ENCODE measurements at regions not wholly inside any gene's neighbourhood (a gene's known extent, or its start where the extent isn't known, plus 50 kb on each side); places are given as distances from the start of the nearest gene placed in this dataset.

- H3K36me3 ChIP-seq (ENCODE audit: control insufficient read depth in 4 of 4, insufficient read depth in 4 of 4, low read length in 4 of 4), result no peaks in the 10 kb centered on the region
- 78 to 88% methylated on average over 3 of the region's 3 CpGs for WGBS, 2 donors
- no peak overlapping the region for H3K27ac ChIP-seq (ENCODE audit: low read depth in 1 of 2, low read length in 1 of 2)
Measured at GRCh38 chr12:115412831-115413230, 728.9 kb upstream of the TBX3 start.

GRCh38 chr12:115411121-115411520 is 727.1 kb upstream of the TBX3 start:
- peaks cover 0 to 2% (median 0%) of the 10 kb centered on the region in 4 donors for H3K9me3 ChIP-seq (ENCODE audit: control insufficient read depth in 4 of 4, insufficient read depth in 3 of 4, low read length in 3 of 4)
- no peak overlapping the region for H3K27ac ChIP-seq (ENCODE audit: low read depth in 1 of 2, low read length in 1 of 2)
- no peak overlapping the region for H3K4me3 ChIP-seq
- H3K36me3 ChIP-seq (ENCODE audit: control insufficient read depth in 4 of 4, insufficient read depth in 4 of 4, low read length in 4 of 4), result no peaks in the 10 kb centered on the region
- no peak overlapping the region for H3K9ac ChIP-seq (ENCODE audit: insufficient read depth in 1 of 2, low read length in 2 of 2)
- 66 to 72% methylated on average over 7 of the region's 7 CpGs for WGBS, 2 donors
- no peak for ATAC-seq (ENCODE audit: insufficient read depth, low FRiP score)
- TF ChIP-seq CTCF (IDR thresholded peaks at IDR 0.05; ENCODE audit: control extremely low read depth, extremely low read depth), result no peak
- no peaks in the 10 kb centered on the region for H3K4me1 ChIP-seq (ENCODE audit: control insufficient read depth in 5 of 5, insufficient read depth in 5 of 5, low read length in 5 of 5)
- no peaks in the 10 kb centered on the region for H3K27me3 ChIP-seq (ENCODE audit: control insufficient read depth in 3 of 3, insufficient read depth in 3 of 3, low read length in 2 of 3)
- no peak for DNase-seq

More at GRCh38 chr12:115412831-115413230, 728.9 kb upstream of the TBX3 start:
- Histone ChIP-seq H3K27me3 (ENCODE audit: control insufficient read depth in 3 of 3, insufficient read depth in 3 of 3, low read length in 2 of 3) (no peaks in the 10 kb centered on the region), H3K4me1 (ENCODE audit: control insufficient read depth in 5 of 5, insufficient read depth in 5 of 5, low read length in 5 of 5) (no peaks in the 10 kb centered on the region), H3K9me3 (ENCODE audit: control insufficient read depth in 4 of 4, insufficient read depth in 3 of 4, low read length in 3 of 4) (peaks cover 0 to 5% (median 2%) of the 10 kb centered on the region in 4 donors), H3K4me3 (no peak overlapping the region), H3K9ac (ENCODE audit: insufficient read depth in 1 of 2, low read length in 2 of 2) (no peak overlapping the region)
- no peak for TF ChIP-seq CTCF (IDR thresholded peaks at IDR 0.05; ENCODE audit: control extremely low read depth, extremely low read depth)
- ATAC-seq (ENCODE audit: insufficient read depth, low FRiP score), result no peak
- no peak for DNase-seq

GRCh38 chr12:115408642-115409041 is 724.7 kb upstream of the TBX3 start:
- TF ChIP-seq CTCF (IDR thresholded peaks at IDR 0.05; ENCODE audit: control extremely low read depth, extremely low read depth), result no peak
- WGBS, 2 donors, result 94 to 97% methylated on average over 3 of the region's 3 CpGs
- Histone ChIP-seq H3K9me3 (ENCODE audit: control insufficient read depth in 4 of 4, insufficient read depth in 3 of 4, low read length in 3 of 4) (peaks cover 0 to 2% (median 0%) of the 10 kb centered on the region in 4 donors), H3K27me3 (ENCODE audit: control insufficient read depth in 3 of 3, insufficient read depth in 3 of 3, low read length in 2 of 3) (no peaks in the 10 kb centered on the region), H3K36me3 (ENCODE audit: control insufficient read depth in 4 of 4, insufficient read depth in 4 of 4, low read length in 4 of 4) (no peaks in the 10 kb centered on the region), H3K27ac (ENCODE audit: low read depth in 1 of 2, low read length in 1 of 2) (no peak overlapping the region), H3K4me3 (no peak overlapping the region), H3K9ac (ENCODE audit: insufficient read depth in 1 of 2, low read length in 2 of 2) (no peak overlapping the region), H3K4me1 (ENCODE audit: control insufficient read depth in 5 of 5, insufficient read depth in 5 of 5, low read length in 5 of 5) (peaks cover 0 to 3% (median 0%) of the 10 kb centered on the region in 5 donors)
- ATAC-seq (ENCODE audit: insufficient read depth, low FRiP score) (no peak), DNase-seq (no peak)

- Histone ChIP-seq H3K27ac (ENCODE audit: low read depth in 1 of 2, low read length in 1 of 2) (no peak overlapping the region), H3K4me1 (ENCODE audit: control insufficient read depth in 5 of 5, insufficient read depth in 5 of 5, low read length in 5 of 5) (peaks cover 0 to 3% (median 0%) of the 10 kb centered on the region in 5 donors), H3K4me3 (no peak overlapping the region), H3K36me3 (ENCODE audit: control insufficient read depth in 4 of 4, insufficient read depth in 4 of 4, low read length in 4 of 4) (no peaks in the 10 kb centered on the region), H3K9ac (ENCODE audit: insufficient read depth in 1 of 2, low read length in 2 of 2) (no peak overlapping the region), H3K27me3 (ENCODE audit: control insufficient read depth in 3 of 3, insufficient read depth in 3 of 3, low read length in 2 of 3) (no peaks in the 10 kb centered on the region), H3K9me3 (ENCODE audit: control insufficient read depth in 4 of 4, insufficient read depth in 3 of 4, low read length in 3 of 4) (peaks cover 0 to 2% (median 0%) of the 10 kb centered on the region in 4 donors)
- ATAC-seq (ENCODE audit: insufficient read depth, low FRiP score), result no peak
- TF ChIP-seq CTCF (IDR thresholded peaks at IDR 0.05; ENCODE audit: control extremely low read depth, extremely low read depth), result no peak
- no peak for DNase-seq
Measured at GRCh38 chr12:115407723-115408122, 723.7 kb upstream of the TBX3 start.
